Globus pallidus (tissue), 1 donor: ENCODE measurements at regions not wholly inside any gene's neighbourhood (a gene's known extent, or its start where the extent isn't known, plus 50 kb on each side); places are given as distances from the start of the nearest gene placed in this dataset.

Source experiments
- DNase-seq: peaks from one replicate; pipeline ENCODE4 v3.0.0-alpha.2; 2015; ENCODE audit warnings: low spot score

DNA sequence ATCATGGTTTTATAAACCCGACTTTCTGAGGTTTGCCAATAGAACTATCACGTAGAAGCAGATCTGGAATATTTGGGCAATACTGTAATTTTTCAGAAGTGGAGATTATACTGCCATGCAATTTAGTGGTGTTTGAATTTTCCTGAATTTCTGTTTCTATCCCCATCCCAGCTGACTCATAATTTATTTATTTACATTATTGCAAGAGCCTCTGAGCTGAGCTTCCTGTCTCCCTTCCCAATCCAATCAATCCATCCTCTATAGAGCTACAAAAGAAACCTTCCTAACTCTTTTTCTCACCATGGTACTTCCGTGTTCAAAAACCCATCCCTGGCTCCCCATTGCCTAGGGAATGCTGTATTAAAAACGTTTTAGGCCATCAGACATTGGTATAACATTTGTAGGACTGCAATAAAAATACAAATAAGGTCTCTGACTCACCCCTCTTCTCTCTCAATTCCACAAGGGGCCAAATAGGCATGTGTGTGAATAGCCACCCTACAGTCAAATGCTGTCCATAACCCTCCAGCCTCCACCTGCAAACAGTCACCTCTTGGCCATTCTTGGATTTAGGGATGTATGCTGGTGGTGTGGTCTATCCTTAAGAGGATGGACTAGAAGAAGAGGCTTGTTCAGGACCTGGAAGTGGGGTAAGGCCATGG, 190.7 kb downstream of the CD47 start:
- no peak for DNase-seq

GRCh38 chr3:107897471-107898061, 193.3 kb downstream of the CD47 start:
- DNase-seq = no peak

GRCh38 chr3:107894998-107895397, 195.8 kb downstream of the CD47 start:
- DNase-seq = no peak

GRCh38 chr3:107892955-107893624, 197.7 kb downstream of the CD47 start:
- no peak for DNase-seq

GRCh38 chr3:107884719-107885460, 205.9 kb downstream of the CD47 start:
- no peak for DNase-seq

DNA sequence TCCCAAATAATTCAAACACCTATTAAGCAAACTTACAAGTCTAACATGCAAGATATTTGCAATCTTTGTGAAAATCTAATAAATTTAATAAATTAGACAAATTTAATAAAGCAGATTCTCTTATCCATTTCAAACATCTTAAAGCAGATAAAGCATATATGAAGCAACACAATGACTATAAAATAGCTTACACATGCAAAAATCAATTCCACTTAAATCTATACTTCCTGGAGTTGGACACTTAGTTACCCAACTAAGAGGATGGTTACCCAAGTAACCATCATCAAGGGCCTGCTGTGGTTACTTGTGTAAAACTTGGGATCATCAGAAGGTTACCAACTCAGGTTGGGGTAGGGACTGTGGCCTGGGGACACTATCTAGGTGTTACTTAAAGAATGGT, 206.8 kb downstream of the CD47 start:
- no peak for DNase-seq

DNA sequence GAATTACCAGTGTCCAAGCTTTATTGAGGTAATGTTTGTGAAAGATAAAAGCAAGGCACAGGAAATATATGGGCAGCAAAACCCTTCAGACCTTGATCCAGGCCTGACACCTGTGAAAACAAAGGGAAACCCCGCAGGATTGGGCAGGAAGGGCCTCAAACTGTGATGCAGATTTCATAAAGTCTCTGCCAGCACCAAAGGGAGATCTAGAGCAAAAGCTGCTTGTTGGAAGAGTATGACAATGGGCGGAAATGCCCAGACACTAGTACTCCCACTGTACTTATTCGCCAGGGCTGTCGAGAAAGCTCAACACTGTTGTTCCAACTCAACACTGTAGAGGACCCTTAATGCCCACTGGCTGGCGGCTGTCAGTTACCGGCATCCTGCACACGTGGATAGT, 207.9 kb downstream of the CD47 start:
- no peak for DNase-seq

GRCh38 chr3:107882261-107882660, 208.6 kb downstream of the CD47 start:
- no peak for DNase-seq

DNA sequence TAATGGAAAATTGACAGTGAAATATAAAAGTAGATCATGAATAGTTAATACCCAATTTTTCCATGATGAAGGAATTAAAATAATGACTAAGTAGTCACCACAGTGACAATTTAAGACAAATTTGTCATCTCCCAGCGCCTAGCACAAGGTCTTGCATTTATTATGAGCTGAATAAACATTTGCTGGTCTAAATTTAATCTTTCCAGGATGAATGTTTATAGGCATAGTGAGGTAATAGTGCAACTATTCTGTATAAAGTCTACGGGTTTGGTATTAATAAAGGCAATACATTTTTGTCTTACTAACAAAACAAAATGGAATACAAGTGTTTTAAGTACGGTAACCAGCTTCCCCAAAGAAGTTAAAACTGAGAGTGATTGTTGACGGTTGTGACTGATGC, 209.3 kb downstream of the CD47 start:
- DNase-seq = no peak

GRCh38 chr3:107880702-107881101, 210.1 kb downstream of the CD47 start:
- no peak for DNase-seq

- DNase-seq = no peak
These were observed 212.9 kb downstream of the CD47 start for GRCh38 chr3:107877936-107878335.

- DNase-seq = no peak
These were observed 219.7 kb downstream of the CD47 start for GRCh38 chr3:107870943-107871638.

DNA sequence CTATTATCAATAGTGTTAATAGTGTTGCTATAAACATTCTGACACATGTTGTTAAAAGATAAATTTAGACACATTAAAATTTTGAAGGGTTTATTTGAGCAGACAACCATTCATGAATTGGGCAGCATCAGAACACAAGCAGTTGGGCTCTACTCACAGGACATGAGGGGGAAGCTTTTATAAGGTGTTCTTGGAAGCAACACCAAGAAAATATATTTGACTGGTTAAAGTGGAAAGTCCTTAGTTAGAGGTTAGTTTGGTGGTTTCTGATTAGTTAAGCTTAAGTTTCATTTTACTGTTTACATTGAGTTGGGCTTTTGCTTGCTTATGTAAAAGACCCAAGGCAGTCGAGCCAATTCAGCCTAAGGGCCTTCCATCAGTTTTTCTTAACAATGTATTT, 220.7 kb downstream of the CD47 start:
- no peak for DNase-seq

GRCh38 chr3:107868449-107868848, 222.4 kb downstream of the CD47 start:
- DNase-seq = no peak

GRCh38 chr3:107861904-107862303, 228.9 kb downstream of the CD47 start:
- DNase-seq = no peak

DNA sequence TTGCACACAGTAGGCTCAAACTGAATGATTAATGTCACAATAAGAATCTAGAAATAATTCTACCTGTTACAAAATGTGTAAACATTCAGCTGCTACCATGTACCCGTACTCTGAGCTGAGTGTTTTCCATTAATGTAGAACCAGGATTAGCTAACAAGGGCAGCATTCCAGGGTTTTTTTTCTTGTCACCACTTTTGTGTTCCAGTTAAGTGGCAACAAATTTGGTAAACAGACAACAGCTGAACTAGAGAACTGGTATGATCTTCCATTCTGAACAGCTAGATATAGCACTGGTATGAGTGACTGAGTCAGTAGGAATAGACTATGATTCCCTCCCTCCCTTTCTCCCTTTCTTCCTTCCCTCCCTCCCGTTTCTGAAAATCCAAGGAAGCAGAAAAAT, 229.4 kb downstream of the CD47 start:
- no peak for DNase-seq
